SK-N-MC (cell line): ENCODE measurements at regions not wholly inside any gene's neighbourhood (a gene's known extent, or its start where the extent isn't known, plus 50 kb on each side); places are given as distances from the start of the nearest gene placed in this dataset.

ENCODE experiments used
- EZH2 ChIP-seq: fragments of 200-600 bp; sonication (generic); IDR thresholded peaks from one replicate; pipeline ENCODE4 v1.6.1; 2017; ENCODE audit warnings: antibody characterized with exemption
- FOXP2 ChIP-seq: optimal IDR thresholded peaks from 2 replicates; pipeline ENCODE3; 2011; ENCODE audit warnings: mild to moderate bottlenecking, moderate library complexity; ENCODE audit not compliant: insufficient read depth; ENCODE audit errors: extremely low read length, control extremely low read depth
- POLR2AphosphoS5 ChIP-seq: IDR thresholded peaks from 2 replicates; pipeline ENCODE4 v1.6.1; 2012; ENCODE audit warnings: mild to moderate bottlenecking, low read depth, low read length, borderline replicate concordance

DNA sequence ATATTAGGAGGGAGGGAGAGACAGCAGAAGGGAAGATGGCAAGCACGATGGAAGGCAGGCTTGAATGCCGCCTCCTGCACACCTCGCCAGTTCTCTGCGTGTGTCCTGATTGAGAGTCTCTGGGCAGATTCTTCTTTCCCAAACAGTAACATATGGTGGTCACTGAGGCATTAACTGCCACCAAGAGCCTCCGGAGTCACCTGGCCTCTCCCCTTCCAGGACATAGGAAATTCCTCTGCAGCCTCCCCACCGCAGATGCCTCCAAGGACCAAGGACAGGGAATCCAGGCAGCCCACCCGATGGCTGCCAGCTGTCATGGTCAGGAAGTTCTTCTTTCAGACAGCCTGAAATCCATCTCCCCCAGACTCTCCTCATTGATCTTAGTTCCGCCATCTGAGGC, 149.3 kb downstream of the ENGASE start:
- no peak for TF ChIP-seq POLR2AphosphoS5
- TF ChIP-seq EZH2 = no peak
- TF ChIP-seq FOXP2 = no peak
